A549 (cell line): ENCODE measurements at regions not wholly inside any gene's neighbourhood (a gene's known extent, or its start where the extent isn't known, plus 50 kb on each side); places are given as distances from the start of the nearest gene placed in this dataset.

ENCODE experiments used
- CHD4 ChIP-seq: fragments of 200-600 bp; sonication (generic); IDR thresholded peaks from 2 replicates; pipeline ENCODE4 v1.6.1; 2016; ENCODE audit warnings: antibody characterized with exemption, mild to moderate bottlenecking, borderline replicate concordance
- EP300 ChIP-seq, 2 experiments: fragments of >200 bp; sonication (Bioruptor Twin); formaldehyde crosslinking; IDR thresholded peaks; 2 replicates in 1 of 2; 3 replicates in 1 of 2; pipeline ENCODE4 v1.6.1; 2016 to 2017
- HDAC2 ChIP-seq: fragments of 200-600 bp; sonication (generic); IDR thresholded peaks from 2 replicates; pipeline ENCODE4 v1.6.1; 2016
- MAFK ChIP-seq: fragments of 450-650 bp; IDR thresholded peaks from 2 replicates; pipeline ENCODE4 v1.6.1; 2014; ENCODE audit not compliant: partially characterized antibody
- MAZ ChIP-seq: fragments of 150-350 bp; IDR thresholded peaks from 2 replicates; pipeline ENCODE4 v1.6.1; 2014; ENCODE audit warnings: antibody characterized with exemption, low read depth, low read length, borderline replicate concordance
- POLR2A ChIP-seq: IDR thresholded peaks from 2 replicates; pipeline ENCODE4 v1.6.1; 2012; ENCODE audit warnings: mild to moderate bottlenecking, low read length
- RARB ChIP-seq: fragments of 250-450 bp; sonication (Bioruptor Pico); IDR thresholded peaks from 2 replicates; pipeline ENCODE4 v1.8.0; 2021; ENCODE audit warnings: mild to moderate bottlenecking, moderate library complexity
- SMC3 ChIP-seq: fragments of >200 bp; sonication (Bioruptor Twin); formaldehyde crosslinking; IDR thresholded peaks from 3 replicates; pipeline ENCODE4 v1.6.1; 2018; ENCODE audit warnings: inconsistent platforms
- ZFP36 ChIP-seq: fragments of 450-650 bp; IDR thresholded peaks from 2 replicates; pipeline ENCODE4 v1.6.1; 2014; ENCODE audit warnings: borderline replicate concordance; ENCODE audit not compliant: partially characterized antibody
- TF ChIP-seq, protein P1 (sequence below): fragments of >200 bp; sonication (Bioruptor Twin); formaldehyde crosslinking; IDR thresholded peaks from 3 replicates; pipeline ENCODE4 v1.5.1; 2016
- TF ChIP-seq, protein P2 (sequence below): IDR thresholded peaks from 2 replicates; pipeline ENCODE4 v1.6.1; 2012; ENCODE audit warnings: low read depth, borderline replicate concordance

DNA sequence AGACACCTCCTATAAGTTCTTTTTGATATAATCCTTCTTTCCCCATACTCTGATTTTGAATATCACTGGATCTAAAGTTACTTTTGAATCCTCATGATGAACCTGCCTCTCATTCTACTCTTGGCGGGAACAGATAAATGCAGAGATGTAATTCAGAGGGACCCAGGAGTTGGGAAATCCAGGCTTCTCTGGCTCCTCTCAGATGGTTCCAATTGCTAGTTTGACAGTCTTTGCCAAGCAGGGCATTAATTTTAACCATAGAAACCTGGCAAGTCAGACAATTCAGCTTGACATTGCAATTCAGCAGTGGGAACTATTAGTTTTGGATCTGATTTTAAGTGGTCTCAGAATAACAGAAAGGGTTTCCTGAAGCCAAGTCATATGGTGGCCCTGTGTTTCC lies 67.3 kb upstream of the KLF12 start:
- TF ChIP-seq MAZ: no peak
- no peak for TF ChIP-seq HDAC2
- TF ChIP-seq, protein P1, sequence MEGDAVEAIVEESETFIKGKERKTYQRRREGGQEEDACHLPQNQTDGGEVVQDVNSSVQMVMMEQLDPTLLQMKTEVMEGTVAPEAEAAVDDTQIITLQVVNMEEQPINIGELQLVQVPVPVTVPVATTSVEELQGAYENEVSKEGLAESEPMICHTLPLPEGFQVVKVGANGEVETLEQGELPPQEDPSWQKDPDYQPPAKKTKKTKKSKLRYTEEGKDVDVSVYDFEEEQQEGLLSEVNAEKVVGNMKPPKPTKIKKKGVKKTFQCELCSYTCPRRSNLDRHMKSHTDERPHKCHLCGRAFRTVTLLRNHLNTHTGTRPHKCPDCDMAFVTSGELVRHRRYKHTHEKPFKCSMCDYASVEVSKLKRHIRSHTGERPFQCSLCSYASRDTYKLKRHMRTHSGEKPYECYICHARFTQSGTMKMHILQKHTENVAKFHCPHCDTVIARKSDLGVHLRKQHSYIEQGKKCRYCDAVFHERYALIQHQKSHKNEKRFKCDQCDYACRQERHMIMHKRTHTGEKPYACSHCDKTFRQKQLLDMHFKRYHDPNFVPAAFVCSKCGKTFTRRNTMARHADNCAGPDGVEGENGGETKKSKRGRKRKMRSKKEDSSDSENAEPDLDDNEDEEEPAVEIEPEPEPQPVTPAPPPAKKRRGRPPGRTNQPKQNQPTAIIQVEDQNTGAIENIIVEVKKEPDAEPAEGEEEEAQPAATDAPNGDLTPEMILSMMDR: no peak
- TF ChIP-seq SMC3: no peak
- TF ChIP-seq MAFK: no peak
- no peak for TF ChIP-seq CHD4
- no peak for TF ChIP-seq ZFP36
- no peak for TF ChIP-seq EP300 (IDR thresholded peaks at IDR 0.05)
- TF ChIP-seq, protein P2, sequence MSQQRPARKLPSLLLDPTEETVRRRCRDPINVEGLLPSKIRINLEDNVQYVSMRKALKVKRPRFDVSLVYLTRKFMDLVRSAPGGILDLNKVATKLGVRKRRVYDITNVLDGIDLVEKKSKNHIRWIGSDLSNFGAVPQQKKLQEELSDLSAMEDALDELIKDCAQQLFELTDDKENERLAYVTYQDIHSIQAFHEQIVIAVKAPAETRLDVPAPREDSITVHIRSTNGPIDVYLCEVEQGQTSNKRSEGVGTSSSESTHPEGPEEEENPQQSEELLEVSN: no peak
- no peak for TF ChIP-seq POLR2A
- no peak for TF ChIP-seq RARB
